DOHH2 (cell line): ENCODE measurements at regions not wholly inside any gene's neighbourhood (a gene's known extent, or its start where the extent isn't known, plus 50 kb on each side); places are given as distances from the start of the nearest gene placed in this dataset.

Experiments
- H3F3A ChIP-seq: fragments of 200-600 bp; sonication (generic), shearing (Covaris generic); 2 replicates; pipeline ENCODE4 v1.6.0; 2016; ENCODE audit warnings: antibody characterized with exemption, mild to moderate bottlenecking; ENCODE audit not compliant: control insufficient read depth, insufficient read depth
- H3K27ac ChIP-seq: fragments of 200-600 bp; sonication (generic); 2 replicates; pipeline ENCODE4 v1.5.1; 2014; ENCODE audit warnings: low read depth, mild to moderate bottlenecking, low read length, moderate library complexity
- H3K27me3 ChIP-seq: fragments of 200-600 bp; sonication (generic); 2 replicates; pipeline ENCODE4 v1.6.1; 2014; ENCODE audit warnings: mild to moderate bottlenecking, low read length, mixed read lengths; ENCODE audit not compliant: control insufficient read depth
- H3K36me3 ChIP-seq: fragments of 200-600 bp; sonication (generic); 2 replicates; pipeline ENCODE4 v1.6.1; 2014; ENCODE audit warnings: mild to moderate bottlenecking, low read length, moderate library complexity, mixed read lengths; ENCODE audit not compliant: control insufficient read depth
- H3K4me1 ChIP-seq: fragments of 200-600 bp; sonication (generic); 2 replicates; pipeline ENCODE4 v1.6.1; 2014; ENCODE audit warnings: mild to moderate bottlenecking, low read length, mixed read lengths; ENCODE audit not compliant: control insufficient read depth
- H3K4me2 ChIP-seq: fragments of 200-600 bp; sonication (generic); 2 replicates; pipeline ENCODE4 v1.6.0; 2014; ENCODE audit warnings: mild to moderate bottlenecking, low read length, moderate library complexity
- H3K4me3 ChIP-seq: fragments of 200-600 bp; sonication (generic); 2 replicates; pipeline ENCODE4 v1.5.1; 2014; ENCODE audit warnings: mild to moderate bottlenecking, low read length, mixed read lengths
- H3K79me2 ChIP-seq: fragments of 200-600 bp; sonication (generic); 2 replicates; pipeline ENCODE4 v1.6.1; 2014; ENCODE audit warnings: mild to moderate bottlenecking, low read length, mixed read lengths; ENCODE audit not compliant: control insufficient read depth
- H3K9me2 ChIP-seq: fragments of 200-600 bp; sonication (generic); replicated peaks from 2 replicates; pipeline ENCODE4 v1.6.1; 2014; ENCODE audit warnings: mild to moderate bottlenecking, low read length, mixed read lengths; ENCODE audit not compliant: control insufficient read depth
- H3K9me3 ChIP-seq: fragments of 200-600 bp; sonication (generic); 2 replicates; pipeline ENCODE4 v1.6.1; 2014; ENCODE audit warnings: antibody characterized with exemption, low read length, mixed read lengths; ENCODE audit not compliant: control insufficient read depth, insufficient read depth
- H4K20me1 ChIP-seq: fragments of 200-600 bp; sonication (generic); 2 replicates; pipeline ENCODE4 v1.6.0; 2014; ENCODE audit warnings: low read depth, mild to moderate bottlenecking, antibody characterized with exemption, low read length, moderate library complexity; ENCODE audit not compliant: control insufficient read depth, insufficient read depth
- EZH2phosphoT487 ChIP-seq: fragments of 200-600 bp; sonication (generic); IDR thresholded peaks from 2 replicates; pipeline ENCODE4 v1.6.1; 2017; ENCODE audit warnings: borderline replicate concordance, mild to moderate bottlenecking, antibody characterized with exemption, low read length, moderate library complexity, mixed read lengths
- TF ChIP-seq, protein P1 (sequence below): fragments of 200-600 bp; sonication (generic); IDR thresholded peaks from one replicate; pipeline ENCODE4 v1.5.1; 2014; ENCODE audit warnings: antibody characterized with exemption, mild to moderate bottlenecking, low read depth, low read length; ENCODE audit not compliant: poor library complexity, severe bottlenecking

DNA sequence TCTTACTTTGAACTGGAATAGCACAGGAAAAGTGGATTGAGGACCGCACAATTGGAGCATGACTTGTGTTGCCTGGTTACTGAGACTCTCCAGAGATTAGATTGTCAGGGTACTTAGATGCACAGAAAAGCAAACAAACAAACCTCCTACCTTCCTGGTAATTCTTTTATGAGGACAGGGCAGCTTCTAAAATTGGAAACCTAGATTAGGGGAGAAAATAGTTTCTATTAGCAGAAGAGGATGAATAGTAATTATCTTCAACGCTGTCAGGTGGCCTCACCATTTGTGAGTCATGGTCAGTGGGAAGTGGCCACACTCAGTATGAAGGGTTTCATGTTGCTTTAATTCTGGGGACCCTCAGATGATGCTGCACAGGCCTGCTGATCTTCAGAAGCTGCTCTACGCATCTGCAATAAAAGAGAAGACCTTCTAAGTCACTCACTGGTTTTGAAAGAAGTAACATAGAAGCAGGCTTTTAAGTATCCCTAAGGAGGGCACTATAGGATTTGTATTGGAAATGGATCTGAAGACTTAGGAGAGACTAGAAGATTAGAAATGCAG lies 106.8 kb downstream of the LACC1 start:
- TF ChIP-seq EZH2phosphoT487: no peak
- TF ChIP-seq, protein P1, sequence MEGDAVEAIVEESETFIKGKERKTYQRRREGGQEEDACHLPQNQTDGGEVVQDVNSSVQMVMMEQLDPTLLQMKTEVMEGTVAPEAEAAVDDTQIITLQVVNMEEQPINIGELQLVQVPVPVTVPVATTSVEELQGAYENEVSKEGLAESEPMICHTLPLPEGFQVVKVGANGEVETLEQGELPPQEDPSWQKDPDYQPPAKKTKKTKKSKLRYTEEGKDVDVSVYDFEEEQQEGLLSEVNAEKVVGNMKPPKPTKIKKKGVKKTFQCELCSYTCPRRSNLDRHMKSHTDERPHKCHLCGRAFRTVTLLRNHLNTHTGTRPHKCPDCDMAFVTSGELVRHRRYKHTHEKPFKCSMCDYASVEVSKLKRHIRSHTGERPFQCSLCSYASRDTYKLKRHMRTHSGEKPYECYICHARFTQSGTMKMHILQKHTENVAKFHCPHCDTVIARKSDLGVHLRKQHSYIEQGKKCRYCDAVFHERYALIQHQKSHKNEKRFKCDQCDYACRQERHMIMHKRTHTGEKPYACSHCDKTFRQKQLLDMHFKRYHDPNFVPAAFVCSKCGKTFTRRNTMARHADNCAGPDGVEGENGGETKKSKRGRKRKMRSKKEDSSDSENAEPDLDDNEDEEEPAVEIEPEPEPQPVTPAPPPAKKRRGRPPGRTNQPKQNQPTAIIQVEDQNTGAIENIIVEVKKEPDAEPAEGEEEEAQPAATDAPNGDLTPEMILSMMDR: no peak

DNA sequence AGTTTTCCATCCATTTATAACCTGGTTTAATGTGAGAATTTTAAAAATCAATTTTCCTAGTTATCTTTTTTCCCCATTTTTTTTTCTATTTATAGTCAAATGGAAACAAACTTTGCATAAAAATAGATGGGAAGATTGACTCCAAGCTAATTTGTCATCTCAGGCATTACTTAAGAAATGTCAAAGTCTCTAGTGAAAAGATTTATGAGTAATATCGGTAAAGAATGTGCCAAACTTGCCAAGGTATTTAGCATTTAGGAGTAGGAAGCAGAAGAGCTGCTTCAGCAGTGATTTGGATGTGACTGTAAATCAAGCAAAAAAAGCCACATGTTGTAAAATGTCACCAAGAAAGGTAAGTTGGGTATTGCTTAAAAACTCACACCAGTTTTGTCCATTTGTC lies 108.6 kb downstream of the LACC1 start:
- no peaks in the 10 kb centered on the region for H3K4me1 ChIP-seq
- H3K9me3 ChIP-seq: no peaks in the 10 kb centered on the region
- no peaks in the 10 kb centered on the region for H3K36me3 ChIP-seq
- no peaks in the 10 kb centered on the region for H3K9me2 ChIP-seq
- H4K20me1 ChIP-seq: no peaks in the 10 kb centered on the region
- no peaks in the 10 kb centered on the region for H3F3A ChIP-seq
- no peak overlapping the region for H3K4me2 ChIP-seq
- H3K27me3 ChIP-seq: no peaks in the 10 kb centered on the region
- no peak overlapping the region for H3K4me3 ChIP-seq
- TF ChIP-seq, protein P1: no peak
- no peak for TF ChIP-seq EZH2phosphoT487
- H3K79me2 ChIP-seq: no peaks in the 10 kb centered on the region
- H3K27ac ChIP-seq: no peak overlapping the region

More for the DNA sequence above, 106.8 kb downstream of the LACC1 start:
- Histone ChIP-seq H3F3A (no peaks in the 10 kb centered on the region), H3K36me3 (no peaks in the 10 kb centered on the region), H3K79me2 (no peaks in the 10 kb centered on the region), H3K27ac (no peak overlapping the region), H3K9me2 (no peaks in the 10 kb centered on the region), H4K20me1 (no peaks in the 10 kb centered on the region), H3K4me2 (no peak overlapping the region), H3K4me3 (no peak overlapping the region), H3K27me3 (no peaks in the 10 kb centered on the region), H3K4me1 (no peaks in the 10 kb centered on the region), H3K9me3 (no peaks in the 10 kb centered on the region)

DNA sequence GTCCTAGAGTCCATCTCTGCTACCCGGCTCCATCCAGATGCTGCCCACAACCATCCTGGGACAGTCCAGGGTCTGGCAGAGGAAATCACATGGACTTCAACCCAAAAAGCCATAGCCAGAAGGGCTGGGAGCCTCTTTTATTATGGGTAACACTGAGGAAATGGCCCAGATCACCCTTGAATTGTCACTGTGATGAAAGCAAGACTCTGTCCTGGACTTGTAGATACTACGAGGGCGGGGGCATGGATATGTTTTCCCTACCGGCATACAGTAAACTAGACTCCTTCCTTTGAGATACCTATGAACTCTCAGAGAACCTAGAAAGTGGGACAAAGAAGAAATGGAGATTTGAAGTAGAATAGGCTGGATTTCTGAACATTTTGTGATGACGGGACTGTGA lies 110.3 kb downstream of the LACC1 start:
- H3K4me1 ChIP-seq: peaks cover 5% of the 10 kb centered on the region
- no peaks in the 10 kb centered on the region for H4K20me1 ChIP-seq
- H3K27me3 ChIP-seq: no peaks in the 10 kb centered on the region
- H3K4me2 ChIP-seq: no peak overlapping the region
- no peak overlapping the region for H3K4me3 ChIP-seq
- no peaks in the 10 kb centered on the region for H3K9me3 ChIP-seq
- TF ChIP-seq, protein P1: no peak
- TF ChIP-seq EZH2phosphoT487: no peak
- H3K79me2 ChIP-seq: no peaks in the 10 kb centered on the region
- H3F3A ChIP-seq: no peaks in the 10 kb centered on the region
- H3K36me3 ChIP-seq: no peaks in the 10 kb centered on the region
- H3K9me2 ChIP-seq: no peaks in the 10 kb centered on the region
- no peak overlapping the region for H3K27ac ChIP-seq
